GM23338 (cell line): ENCODE measurements at regions not wholly inside any gene's neighbourhood (a gene's known extent, or its start where the extent isn't known, plus 50 kb on each side); places are given as distances from the start of the nearest gene placed in this dataset.

ENCODE experiments used
- ATAC-seq: fragments of 200-7000 bp; cut with Tn5 transposase; 3 replicates; pipeline ENCODE4 v1.9.1; 2020
- DNase-seq: peaks from one replicate; pipeline ENCODE4 v3.0.0-alpha.2; 2015; ENCODE audit warnings: low spot score
- H2AFZ ChIP-seq: fragments of 200-600 bp; sonication (generic); 2 replicates; pipeline ENCODE4 v1.8.0; 2016; ENCODE audit warnings: antibody characterized with exemption, mild to moderate bottlenecking, moderate library complexity
- H3F3A ChIP-seq: fragments of 200-600 bp; sonication (generic); replicated peaks from 2 replicates; pipeline ENCODE4 v1.8.0; 2017; ENCODE audit warnings: antibody characterized with exemption, mixed run types, low read depth
- H3K27ac ChIP-seq: fragments of 200-600 bp; sonication (generic); 2 replicates; pipeline ENCODE4 v1.6.1; 2016; ENCODE audit warnings: low read depth
- H3K27me3 ChIP-seq: fragments of 200-600 bp; sonication (generic); 2 replicates; pipeline ENCODE4 v1.8.0; 2016; ENCODE audit warnings: mild to moderate bottlenecking, mixed run types, moderate library complexity; ENCODE audit not compliant: insufficient read depth
- H3K36me3 ChIP-seq: fragments of 200-600 bp; sonication (generic); 2 replicates; pipeline ENCODE4 v1.8.0; 2016; ENCODE audit warnings: mild to moderate bottlenecking; ENCODE audit not compliant: insufficient read depth
- H3K4me1 ChIP-seq: fragments of 200-600 bp; sonication (generic); 2 replicates; pipeline ENCODE4 v1.8.0; 2016; ENCODE audit warnings: mild to moderate bottlenecking, moderate library complexity; ENCODE audit not compliant: insufficient read depth
- H3K4me2 ChIP-seq: fragments of 200-600 bp; sonication (generic); 2 replicates; pipeline ENCODE4 v1.7.1; 2017; ENCODE audit warnings: mixed run types
- H3K4me3 ChIP-seq: fragments of 200-600 bp; sonication (generic); 2 replicates; pipeline ENCODE4 v1.6.1; 2016; ENCODE audit warnings: mixed run types
- H3K79me2 ChIP-seq: fragments of 200-600 bp; sonication (generic); replicated peaks from 2 replicates; pipeline ENCODE4 v1.8.0; 2017; ENCODE audit warnings: mild to moderate bottlenecking; ENCODE audit not compliant: insufficient read depth
- H3K9me2 ChIP-seq: fragments of 200-600 bp; sonication (generic); 2 replicates; pipeline ENCODE4 v1.8.0; 2017; ENCODE audit not compliant: insufficient read depth
- H4K20me1 ChIP-seq: fragments of 200-600 bp; sonication (generic); replicated peaks from 2 replicates; pipeline ENCODE4 v1.8.0; 2017; ENCODE audit warnings: mild to moderate bottlenecking; ENCODE audit not compliant: insufficient read depth
- H3K27ac Mint-ChIP-seq: 2 replicates; pipeline ENCODE4 v1.8.0; 2020; ENCODE audit warnings: inconsistent platforms, mild to moderate bottlenecking, moderate library complexity, mixed read lengths
- H3K27me3 Mint-ChIP-seq: 3 replicates; pipeline ENCODE4 v1.8.0; 2022; ENCODE audit warnings: low read depth, mild to moderate bottlenecking, moderate library complexity, mixed read lengths, inconsistent platforms; ENCODE audit not compliant: insufficient read depth, poor library complexity
- H3K36me3 Mint-ChIP-seq: 3 replicates; pipeline ENCODE4 v1.8.0; 2021; ENCODE audit warnings: low read depth, mild to moderate bottlenecking, inconsistent platforms, moderate library complexity, mixed read lengths
- H3K4me1 Mint-ChIP-seq: 3 replicates; pipeline ENCODE4 v1.8.0; 2020; ENCODE audit warnings: mild to moderate bottlenecking, inconsistent platforms, mixed read lengths
- H3K4me3 Mint-ChIP-seq: 3 replicates; pipeline ENCODE4 v1.8.0; 2021; ENCODE audit warnings: moderate library complexity, mild to moderate bottlenecking, inconsistent platforms, mixed read lengths
- H3K9me3 Mint-ChIP-seq: 3 replicates; pipeline ENCODE4 v1.8.0; 2020; ENCODE audit warnings: moderate library complexity, mild to moderate bottlenecking, inconsistent platforms, mixed read lengths
- CREB1 ChIP-seq: fragments of 250-450 bp; sonication (Bioruptor Pico); IDR thresholded peaks from 2 replicates; pipeline ENCODE4 v1.5.0; 2020; ENCODE audit warnings: low read depth, mild to moderate bottlenecking, moderate library complexity
- EZH2phosphoT487 ChIP-seq: fragments of 200-600 bp; sonication (generic); IDR thresholded peaks from one replicate; pipeline ENCODE4 v1.8.1; 2018; ENCODE audit warnings: antibody characterized with exemption; ENCODE audit not compliant: unreplicated experiment
- JUNB ChIP-seq: IDR thresholded peaks from one replicate; pipeline ENCODE4 v1.6.1; 2016; ENCODE audit warnings: antibody characterized with exemption; ENCODE audit not compliant: unreplicated experiment
- NANOG ChIP-seq: IDR thresholded peaks from 2 replicates; pipeline ENCODE4 v1.6.1; 2016; ENCODE audit warnings: antibody characterized with exemption, borderline replicate concordance
- POLR2AphosphoS5 ChIP-seq: IDR thresholded peaks from 2 replicates; pipeline ENCODE4 v1.6.1; 2016; ENCODE audit warnings: antibody characterized with exemption, low read depth
- STAT1 ChIP-seq: IDR thresholded peaks from one replicate; pipeline ENCODE4 v1.6.1; 2016; ENCODE audit warnings: antibody characterized with exemption; ENCODE audit not compliant: unreplicated experiment
- ZNF114 ChIP-seq: fragments of 250-450 bp; sonication (Bioruptor Pico); IDR thresholded peaks from 2 replicates; pipeline ENCODE4 v1.5.0; 2020; ENCODE audit warnings: mild to moderate bottlenecking, moderate library complexity
- ZNF331 ChIP-seq: fragments of 250-450 bp; sonication (Bioruptor Pico); IDR thresholded peaks from 2 replicates; pipeline ENCODE4 v1.5.0; 2020; ENCODE audit warnings: low read depth, mild to moderate bottlenecking, moderate library complexity
- TF ChIP-seq, protein P1 (sequence below): IDR thresholded peaks from 2 replicates; pipeline ENCODE4 v1.6.1; 2016; ENCODE audit warnings: antibody characterized with exemption
- TF ChIP-seq, protein P2 (sequence below): fragments of 250-450 bp; sonication (Bioruptor Pico); IDR thresholded peaks from 2 replicates; pipeline ENCODE4 v1.5.0; 2020; ENCODE audit warnings: mild to moderate bottlenecking, moderate library complexity
- TF ChIP-seq, protein P3 (sequence below), 2 experiments: fragments of 200-600 bp in 1 of 2; sonication (generic) in 1 of 2; conservative IDR thresholded peaks; 2 replicates each; pipeline versions ENCODE4 v1.5.1 to v1.6.1; 2016 to 2017; ENCODE audit warnings: antibody characterized with exemption in 2 of 2, low read depth in 2 of 2, mild to moderate bottlenecking in 2 of 2, moderate library complexity in 1 of 2

DNA sequence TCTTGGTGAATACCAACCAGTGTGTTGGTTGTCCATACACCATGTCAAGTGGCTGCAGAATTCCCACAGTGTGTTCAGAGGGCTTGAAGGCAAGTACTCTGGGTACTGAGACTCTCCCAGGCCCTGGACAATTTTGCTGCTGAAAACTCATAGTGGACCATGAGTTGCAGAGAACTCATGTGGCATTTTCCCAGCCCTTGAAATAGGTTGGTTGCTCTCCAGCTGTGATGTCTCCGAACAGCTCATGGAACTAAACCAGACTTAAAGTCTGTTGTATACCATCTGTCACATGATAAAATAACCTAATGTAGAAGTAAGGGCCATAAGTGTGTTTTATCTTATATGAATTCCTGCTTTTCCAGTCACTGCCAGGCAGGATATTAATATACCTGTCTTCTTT, 67.8 kb downstream of the RGS2 start:
- Histone ChIP-seq H4K20me1 (no peaks in the 10 kb centered on the region), H3K4me3 (no peak overlapping the region), H3K79me2 (no peaks in the 10 kb centered on the region), H2AFZ (no peak overlapping the region), H3K27ac (no peak overlapping the region), H3F3A (no peaks in the 10 kb centered on the region), H3K9me2 (no peaks in the 10 kb centered on the region), H3K4me2 (no peak overlapping the region), H3K4me1 (no peaks in the 10 kb centered on the region), H3K27me3 (no peaks in the 10 kb centered on the region), H3K36me3 (no peaks in the 10 kb centered on the region)
- H3K4me1 Mint-ChIP-seq = peaks cover 3% of the 10 kb centered on the region; the same call in 2 of the 3 replicates
- no peak overlapping the region for H3K27ac Mint-ChIP-seq
- H3K4me3 Mint-ChIP-seq = no peak overlapping the region
- no peaks in the 10 kb centered on the region for H3K27me3 Mint-ChIP-seq
- no peaks in the 10 kb centered on the region for H3K36me3 Mint-ChIP-seq
- no peak for DNase-seq
- no peaks in the 10 kb centered on the region for H3K9me3 Mint-ChIP-seq
- TF ChIP-seq JUNB = no peak
- TF ChIP-seq ZNF114 (CRISPR knock-in tag) = no peak
- ATAC-seq = no peak

DNA sequence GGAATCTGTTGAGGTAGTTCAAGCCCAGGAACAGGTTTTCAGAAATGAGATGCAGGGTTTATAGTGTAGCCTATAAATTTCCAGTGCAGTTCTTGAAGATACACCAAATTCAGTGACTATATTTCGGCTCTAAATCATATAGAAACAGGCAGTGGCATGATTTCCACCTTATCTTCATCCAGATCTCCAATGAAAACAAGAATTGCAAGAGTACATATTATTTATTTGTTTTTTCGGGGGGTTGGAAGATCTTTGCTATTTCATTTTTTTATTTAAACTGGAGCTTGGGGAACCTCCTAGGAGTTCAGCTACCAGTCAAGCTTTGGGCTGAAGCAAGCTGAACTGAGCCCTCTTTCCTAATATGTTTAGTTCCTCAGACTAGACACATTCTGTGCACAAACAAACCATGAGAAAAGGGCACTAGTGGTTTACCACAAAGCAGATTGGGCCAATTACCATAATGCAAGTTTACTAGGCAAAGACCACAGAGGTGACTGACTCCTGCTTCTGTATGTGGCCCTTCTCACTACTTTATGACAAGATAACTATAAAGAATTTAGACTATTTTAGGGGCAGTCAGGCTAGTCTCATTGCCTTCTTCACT, 68.5 kb downstream of the RGS2 start:
- H3K36me3 ChIP-seq = no peaks in the 10 kb centered on the region
- H3K27me3 ChIP-seq = no peaks in the 10 kb centered on the region
- H2AFZ ChIP-seq = no peak overlapping the region; the same call in 1 of the 2 replicates
- no peak overlapping the region for H3K27ac ChIP-seq
- H3K9me3 Mint-ChIP-seq = no peaks in the 10 kb centered on the region
- no peak overlapping the region for H3K4me3 ChIP-seq
- no peak for ATAC-seq
- H3F3A ChIP-seq = no peaks in the 10 kb centered on the region
- H3K27ac Mint-ChIP-seq = no peak overlapping the region
- H3K36me3 Mint-ChIP-seq = no peaks in the 10 kb centered on the region
- no peak overlapping the region for H3K4me3 Mint-ChIP-seq
- no peaks in the 10 kb centered on the region for H4K20me1 ChIP-seq
- H3K4me2 ChIP-seq = no peak overlapping the region
- no peak for DNase-seq
- H3K4me1 Mint-ChIP-seq = peaks cover 3% of the 10 kb centered on the region; the same call in 2 of the 3 replicates
- no peaks in the 10 kb centered on the region for H3K9me2 ChIP-seq
- H3K79me2 ChIP-seq = no peaks in the 10 kb centered on the region
- H3K27me3 Mint-ChIP-seq = no peaks in the 10 kb centered on the region
- no peaks in the 10 kb centered on the region for H3K4me1 ChIP-seq
- TF ChIP-seq JUNB (no peak), STAT1 (no peak), POLR2AphosphoS5 (no peak), NANOG (no peak), ZNF331 (CRISPR knock-in tag) (no peak), EZH2phosphoT487 (no peak), CREB1 (no peak)
- TF ChIP-seq, protein P1, sequence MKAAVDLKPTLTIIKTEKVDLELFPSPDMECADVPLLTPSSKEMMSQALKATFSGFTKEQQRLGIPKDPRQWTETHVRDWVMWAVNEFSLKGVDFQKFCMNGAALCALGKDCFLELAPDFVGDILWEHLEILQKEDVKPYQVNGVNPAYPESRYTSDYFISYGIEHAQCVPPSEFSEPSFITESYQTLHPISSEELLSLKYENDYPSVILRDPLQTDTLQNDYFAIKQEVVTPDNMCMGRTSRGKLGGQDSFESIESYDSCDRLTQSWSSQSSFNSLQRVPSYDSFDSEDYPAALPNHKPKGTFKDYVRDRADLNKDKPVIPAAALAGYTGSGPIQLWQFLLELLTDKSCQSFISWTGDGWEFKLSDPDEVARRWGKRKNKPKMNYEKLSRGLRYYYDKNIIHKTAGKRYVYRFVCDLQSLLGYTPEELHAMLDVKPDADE = no peak
- TF ChIP-seq, protein P2, sequence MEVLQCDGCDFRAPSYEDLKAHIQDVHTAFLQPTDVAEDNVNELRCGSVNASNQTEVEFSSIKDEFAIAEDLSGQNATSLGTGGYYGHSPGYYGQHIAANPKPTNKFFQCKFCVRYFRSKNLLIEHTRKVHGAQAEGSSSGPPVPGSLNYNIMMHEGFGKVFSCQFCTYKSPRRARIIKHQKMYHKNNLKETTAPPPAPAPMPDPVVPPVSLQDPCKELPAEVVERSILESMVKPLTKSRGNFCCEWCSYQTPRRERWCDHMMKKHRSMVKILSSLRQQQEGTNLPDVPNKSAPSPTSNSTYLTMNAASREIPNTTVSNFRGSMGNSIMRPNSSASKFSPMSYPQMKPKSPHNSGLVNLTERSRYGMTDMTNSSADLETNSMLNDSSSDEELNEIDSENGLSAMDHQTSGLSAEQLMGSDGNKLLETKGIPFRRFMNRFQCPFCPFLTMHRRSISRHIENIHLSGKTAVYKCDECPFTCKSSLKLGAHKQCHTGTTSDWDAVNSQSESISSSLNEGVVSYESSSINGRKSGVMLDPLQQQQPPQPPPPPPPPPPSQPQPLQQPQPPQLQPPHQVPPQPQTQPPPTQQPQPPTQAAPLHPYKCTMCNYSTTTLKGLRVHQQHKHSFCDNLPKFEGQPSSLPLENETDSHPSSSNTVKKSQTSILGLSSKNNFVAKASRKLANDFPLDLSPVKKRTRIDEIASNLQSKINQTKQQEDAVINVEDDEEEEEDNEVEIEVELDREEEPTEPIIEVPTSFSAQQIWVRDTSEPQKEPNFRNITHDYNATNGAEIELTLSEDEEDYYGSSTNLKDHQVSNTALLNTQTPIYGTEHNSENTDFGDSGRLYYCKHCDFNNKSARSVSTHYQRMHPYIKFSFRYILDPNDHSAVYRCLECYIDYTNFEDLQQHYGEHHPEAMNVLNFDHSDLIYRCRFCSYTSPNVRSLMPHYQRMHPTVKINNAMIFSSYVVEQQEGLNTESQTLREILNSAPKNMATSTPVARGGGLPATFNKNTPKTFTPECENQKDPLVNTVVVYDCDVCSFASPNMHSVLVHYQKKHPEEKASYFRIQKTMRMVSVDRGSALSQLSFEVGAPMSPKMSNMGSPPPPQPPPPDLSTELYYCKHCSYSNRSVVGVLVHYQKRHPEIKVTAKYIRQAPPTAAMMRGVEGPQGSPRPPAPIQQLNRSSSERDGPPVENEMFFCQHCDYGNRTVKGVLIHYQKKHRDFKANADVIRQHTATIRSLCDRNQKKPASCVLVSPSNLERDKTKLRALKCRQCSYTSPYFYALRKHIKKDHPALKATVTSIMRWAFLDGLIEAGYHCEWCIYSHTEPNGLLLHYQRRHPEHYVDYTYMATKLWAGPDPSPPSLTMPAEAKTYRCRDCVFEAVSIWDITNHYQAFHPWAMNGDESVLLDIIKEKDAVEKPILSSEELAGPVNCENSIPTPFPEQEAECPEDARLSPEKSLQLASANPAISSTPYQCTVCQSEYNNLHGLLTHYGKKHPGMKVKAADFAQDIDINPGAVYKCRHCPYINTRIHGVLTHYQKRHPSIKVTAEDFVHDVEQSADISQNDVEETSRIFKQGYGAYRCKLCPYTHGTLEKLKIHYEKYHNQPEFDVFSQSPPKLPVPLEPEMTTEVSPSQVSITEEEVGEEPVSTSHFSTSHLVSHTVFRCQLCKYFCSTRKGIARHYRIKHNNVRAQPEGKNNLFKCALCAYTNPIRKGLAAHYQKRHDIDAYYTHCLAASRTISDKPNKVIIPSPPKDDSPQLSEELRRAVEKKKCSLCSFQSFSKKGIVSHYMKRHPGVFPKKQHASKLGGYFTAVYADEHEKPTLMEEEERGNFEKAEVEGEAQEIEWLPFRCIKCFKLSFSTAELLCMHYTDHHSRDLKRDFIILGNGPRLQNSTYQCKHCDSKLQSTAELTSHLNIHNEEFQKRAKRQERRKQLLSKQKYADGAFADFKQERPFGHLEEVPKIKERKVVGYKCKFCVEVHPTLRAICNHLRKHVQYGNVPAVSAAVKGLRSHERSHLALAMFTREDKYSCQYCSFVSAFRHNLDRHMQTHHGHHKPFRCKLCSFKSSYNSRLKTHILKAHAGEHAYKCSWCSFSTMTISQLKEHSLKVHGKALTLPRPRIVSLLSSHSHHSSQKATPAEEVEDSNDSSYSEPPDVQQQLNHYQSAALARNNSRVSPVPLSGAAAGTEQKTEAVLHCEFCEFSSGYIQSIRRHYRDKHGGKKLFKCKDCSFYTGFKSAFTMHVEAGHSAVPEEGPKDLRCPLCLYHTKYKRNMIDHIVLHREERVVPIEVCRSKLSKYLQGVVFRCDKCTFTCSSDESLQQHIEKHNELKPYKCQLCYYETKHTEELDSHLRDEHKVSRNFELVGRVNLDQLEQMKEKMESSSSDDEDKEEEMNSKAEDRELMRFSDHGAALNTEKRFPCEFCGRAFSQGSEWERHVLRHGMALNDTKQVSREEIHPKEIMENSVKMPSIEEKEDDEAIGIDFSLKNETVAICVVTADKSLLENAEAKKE (CRISPR knock-in tag) = no peak
- TF ChIP-seq, protein P3, sequence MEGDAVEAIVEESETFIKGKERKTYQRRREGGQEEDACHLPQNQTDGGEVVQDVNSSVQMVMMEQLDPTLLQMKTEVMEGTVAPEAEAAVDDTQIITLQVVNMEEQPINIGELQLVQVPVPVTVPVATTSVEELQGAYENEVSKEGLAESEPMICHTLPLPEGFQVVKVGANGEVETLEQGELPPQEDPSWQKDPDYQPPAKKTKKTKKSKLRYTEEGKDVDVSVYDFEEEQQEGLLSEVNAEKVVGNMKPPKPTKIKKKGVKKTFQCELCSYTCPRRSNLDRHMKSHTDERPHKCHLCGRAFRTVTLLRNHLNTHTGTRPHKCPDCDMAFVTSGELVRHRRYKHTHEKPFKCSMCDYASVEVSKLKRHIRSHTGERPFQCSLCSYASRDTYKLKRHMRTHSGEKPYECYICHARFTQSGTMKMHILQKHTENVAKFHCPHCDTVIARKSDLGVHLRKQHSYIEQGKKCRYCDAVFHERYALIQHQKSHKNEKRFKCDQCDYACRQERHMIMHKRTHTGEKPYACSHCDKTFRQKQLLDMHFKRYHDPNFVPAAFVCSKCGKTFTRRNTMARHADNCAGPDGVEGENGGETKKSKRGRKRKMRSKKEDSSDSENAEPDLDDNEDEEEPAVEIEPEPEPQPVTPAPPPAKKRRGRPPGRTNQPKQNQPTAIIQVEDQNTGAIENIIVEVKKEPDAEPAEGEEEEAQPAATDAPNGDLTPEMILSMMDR (conservative IDR thresholded peaks at IDR 0.05; ENCODE audit: low read depth in 2 of 2) = no peak
